Neuronal stem cell (in vitro differentiated cells): ENCODE measurements at regions not wholly inside any gene's neighbourhood (a gene's known extent, or its start where the extent isn't known, plus 50 kb on each side); places are given as distances from the start of the nearest gene placed in this dataset.

ENCODE experiments used
- DNase-seq: peaks from one replicate; pipeline ENCODE4 v3.0.0-alpha.2; 2013; ENCODE audit warnings: low spot score
- H2AFZ ChIP-seq: one replicate; pipeline ENCODE4 v1.6.1; 2013; ENCODE audit warnings: mild to moderate bottlenecking, low read length, inconsistent platforms
- H2AK5ac ChIP-seq: 2 replicates; pipeline ENCODE4 v1.6.1; 2013; ENCODE audit warnings: low read depth, mild to moderate bottlenecking, inconsistent platforms, low read length, moderate library complexity, mixed read lengths
- H2BK120ac ChIP-seq: 2 replicates; pipeline ENCODE4 v1.6.1; 2013; ENCODE audit warnings: low read depth, mild to moderate bottlenecking, inconsistent platforms, low read length, moderate library complexity, mixed read lengths
- H2BK12ac ChIP-seq: one replicate; pipeline ENCODE4 v1.6.1; 2013; ENCODE audit warnings: low read length, inconsistent platforms
- H2BK15ac ChIP-seq: 2 replicates; pipeline ENCODE4 v1.6.1; 2013; ENCODE audit warnings: mild to moderate bottlenecking, low read length, inconsistent platforms, mixed read lengths
- H2BK5ac ChIP-seq: one replicate; pipeline ENCODE4 v1.6.1; 2013; ENCODE audit warnings: inconsistent platforms, mild to moderate bottlenecking, low read length, moderate library complexity
- H3K14ac ChIP-seq: one replicate; pipeline ENCODE4 v1.6.1; 2013; ENCODE audit warnings: low read length, inconsistent platforms
- H3K18ac ChIP-seq: 2 replicates; pipeline ENCODE4 v1.6.1; 2013; ENCODE audit warnings: low read length, inconsistent platforms
- H3K23ac ChIP-seq: 2 replicates; pipeline ENCODE4 v1.6.1; 2013; ENCODE audit warnings: low read depth, mild to moderate bottlenecking, mixed read lengths, low read length, inconsistent platforms; ENCODE audit not compliant: poor library complexity
- H3K27ac ChIP-seq: replicated peaks from 3 replicates; pipeline ENCODE4 v1.5.1; 2013; ENCODE audit warnings: low read length, inconsistent platforms
- H3K27me3 ChIP-seq, 3 experiments: 2 replicates each; pipeline ENCODE4 v1.6.1; 2013; ENCODE audit warnings: low read length in 3 of 3, mild to moderate bottlenecking in 2 of 3, inconsistent platforms in 1 of 3, low read depth in 1 of 3, mixed read lengths in 1 of 3, moderate library complexity in 1 of 3; ENCODE audit not compliant: control insufficient read depth in 3 of 3, insufficient read depth in 3 of 3
- H3K36me3 ChIP-seq, 2 donors: replicated peaks in 1 of 2; 2 replicates each; pipeline ENCODE4 v1.6.1; 2013; ENCODE audit warnings: low read length in 2 of 2; ENCODE audit not compliant: control insufficient read depth in 2 of 2, insufficient read depth in 2 of 2
- H3K4ac ChIP-seq: 2 replicates; pipeline ENCODE4 v1.6.1; 2013; ENCODE audit warnings: inconsistent platforms, mild to moderate bottlenecking, low read length, moderate library complexity
- H3K4me1 ChIP-seq, 2 donors: 1 replicate in 1 of 2; 2 replicates in 1 of 2; pipeline ENCODE4 v1.6.1; 2013; ENCODE audit warnings: low read length in 2 of 2, low read depth in 1 of 2; ENCODE audit not compliant: control insufficient read depth in 2 of 2, insufficient read depth in 1 of 2
- H3K4me2 ChIP-seq: one replicate; pipeline ENCODE4 v1.6.1; 2013; ENCODE audit warnings: mild to moderate bottlenecking, low read length, inconsistent platforms; ENCODE audit not compliant: insufficient read depth, poor library complexity, severe bottlenecking
- H3K4me3 ChIP-seq, 2 donors: 2 replicates each; pipeline ENCODE4 v1.5.1; 2013; ENCODE audit warnings: low read length in 2 of 2, mild to moderate bottlenecking in 2 of 2, inconsistent platforms in 1 of 2, moderate library complexity in 1 of 2
- H3K79me1 ChIP-seq: one replicate; pipeline ENCODE4 v1.6.1; 2013; ENCODE audit warnings: low read depth, mild to moderate bottlenecking, inconsistent platforms, low read length, moderate library complexity
- H3K9ac ChIP-seq: one replicate; pipeline ENCODE4 v1.6.1; 2013; ENCODE audit warnings: mild to moderate bottlenecking, low read depth, low read length, inconsistent platforms; ENCODE audit not compliant: poor library complexity
- H3K9me3 ChIP-seq, 2 donors: replicated peaks in 1 of 2; 2 replicates each; pipeline versions ENCODE3 to v1.6.1; 2013; ENCODE audit warnings: low read length in 2 of 2, mild to moderate bottlenecking in 2 of 2, inconsistent platforms in 1 of 2, low read depth in 1 of 2, mixed read lengths in 1 of 2, moderate library complexity in 1 of 2; ENCODE audit not compliant: control insufficient read depth in 2 of 2, insufficient read depth in 1 of 2
- H4K8ac ChIP-seq: one replicate; pipeline ENCODE4 v1.6.1; 2013; ENCODE audit warnings: low read depth, mild to moderate bottlenecking, inconsistent platforms, low read length, moderate library complexity
- H4K91ac ChIP-seq: one replicate; pipeline ENCODE4 v1.6.1; 2013; ENCODE audit warnings: low read length, low read depth, mild to moderate bottlenecking, inconsistent platforms; ENCODE audit not compliant: poor library complexity
- WGBS, 2 donors: extraction: QIAGEN DNeasy Blood & Tissue Kit; methylation state at CpG; one replicate each; pipeline ENCODE4 v1.1.7; 2013; ENCODE audit warnings: missing lambda C conversion rate in 2 of 2, mixed read lengths in 1 of 2; ENCODE audit not compliant: insufficient read length in 2 of 2, insufficient replicate concordance in 1 of 2; ENCODE audit errors: extremely low coverage in 2 of 2; 5-methylcytosine and 5-hydroxymethylcytosine counted together

GRCh38 chr5:68540798-68541590, 325.4 kb downstream of the PIK3R1 start:
- Histone ChIP-seq H4K8ac (no peak overlapping the region), H3K36me3 (peaks cover 0 to 2% of the 10 kb centered on the region in 2 donors), H3K18ac (no peak overlapping the region), H2BK15ac (no peak overlapping the region), H3K27ac (no peak overlapping the region), H2AK5ac (no peak overlapping the region), H4K91ac (no peak overlapping the region), H3K9me3 (no peaks in the 10 kb centered on the region), H3K4me2 (no peak overlapping the region), H2BK12ac (no peak overlapping the region), H2BK120ac (no peak overlapping the region), H2BK5ac (no peak overlapping the region), H3K23ac (no peak overlapping the region), H2AFZ (no peak overlapping the region), H3K14ac (no peak overlapping the region), H3K27me3 (no peaks in the 10 kb centered on the region), H3K4ac (no peak overlapping the region), H3K4me1 (peaks cover 3 to 19% of the 10 kb centered on the region in 2 donors), H3K9ac (no peak overlapping the region), H3K79me1 (no peaks in the 10 kb centered on the region), H3K4me3 (no peak overlapping the region)
- no peak for DNase-seq
- WGBS, 2 donors, result no CpG with 5 or more reads among the region's 9 CpGs

- Histone ChIP-seq H3K18ac (no peak overlapping the region), H3K27me3 (no peaks in the 10 kb centered on the region), H3K14ac (no peak overlapping the region), H3K4me3 (no peak overlapping the region), H3K27ac (no peak overlapping the region), H2BK15ac (no peak overlapping the region), H2AFZ (no peak overlapping the region), H4K8ac (no peak overlapping the region), H3K4ac (no peak overlapping the region), H4K91ac (no peak overlapping the region), H3K23ac (no peak overlapping the region), H3K4me2 (no peak overlapping the region), H3K79me1 (no peaks in the 10 kb centered on the region), H3K9me3 (no peaks in the 10 kb centered on the region), H3K4me1 (peaks cover 3 to 19% of the 10 kb centered on the region in 2 donors), H2BK120ac (no peak overlapping the region), H2AK5ac (no peak overlapping the region), H3K9ac (no peak overlapping the region), H2BK5ac (no peak overlapping the region), H3K36me3 (peaks cover 0 to 2% of the 10 kb centered on the region in 2 donors), H2BK12ac (no peak overlapping the region)
- no CpG with 5 or more reads among the region's 1 CpG for WGBS, 2 donors
- DNase-seq, result no peak
Observed at GRCh38 chr5:68542207-68542606, 326.7 kb downstream of the PIK3R1 start.

GRCh38 chr5:68543212-68543611, 327.7 kb downstream of the PIK3R1 start:
- no peak for DNase-seq
- H3K4me3 ChIP-seq, result no peak overlapping the region
- no peak overlapping the region for H3K14ac ChIP-seq
- no peak overlapping the region for H2BK15ac ChIP-seq
- WGBS, 2 donors, result no CpG with 5 or more reads among the region's 2 CpGs
- peaks cover 3 to 19% of the 10 kb centered on the region in 2 donors for H3K4me1 ChIP-seq
- H3K18ac ChIP-seq, result no peak overlapping the region
- H2AK5ac ChIP-seq, result no peak overlapping the region
- H3K4me2 ChIP-seq, result no peak overlapping the region
- H3K27me3 ChIP-seq, result no peaks in the 10 kb centered on the region
- H3K36me3 ChIP-seq, result peaks cover 0 to 2% of the 10 kb centered on the region in 2 donors
- no peak overlapping the region for H4K91ac ChIP-seq
- no peak overlapping the region for H2AFZ ChIP-seq
- H3K23ac ChIP-seq, result no peak overlapping the region
- H2BK12ac ChIP-seq, result no peak overlapping the region
- H3K79me1 ChIP-seq, result no peaks in the 10 kb centered on the region
- H3K9ac ChIP-seq, result no peak overlapping the region
- no peak overlapping the region for H3K27ac ChIP-seq
- no peaks in the 10 kb centered on the region for H3K9me3 ChIP-seq
- no peak overlapping the region for H2BK5ac ChIP-seq
- H3K4ac ChIP-seq, result no peak overlapping the region
- H4K8ac ChIP-seq, result no peak overlapping the region
- no peak overlapping the region for H2BK120ac ChIP-seq

- peaks cover 0 to 2% (median 0%) of the 10 kb centered on the region in 3 experiments for H3K27me3 ChIP-seq
- no peak overlapping the region for H4K91ac ChIP-seq
- no peak for DNase-seq
- H2BK120ac ChIP-seq, result no peak overlapping the region
- H3K9me3 ChIP-seq, result no peaks in the 10 kb centered on the region
- H2AFZ ChIP-seq, result no peak overlapping the region
- no peak overlapping the region for H3K27ac ChIP-seq
- peaks cover 1 to 19% of the 10 kb centered on the region in 2 donors for H3K4me1 ChIP-seq
- no peak overlapping the region for H3K4me2 ChIP-seq
- no peak overlapping the region for H2AK5ac ChIP-seq
- no CpG with 5 or more reads among the region's 8 CpGs for WGBS, 2 donors
- no peak overlapping the region for H2BK15ac ChIP-seq
- H3K14ac ChIP-seq, result no peak overlapping the region
- no peaks in the 10 kb centered on the region for H3K79me1 ChIP-seq
- no peak overlapping the region for H3K23ac ChIP-seq
- H3K9ac ChIP-seq, result no peak overlapping the region
- no peak overlapping the region for H4K8ac ChIP-seq
- H3K18ac ChIP-seq, result no peak overlapping the region
- no peak overlapping the region for H3K4ac ChIP-seq
- no peaks in the 10 kb centered on the region for H3K36me3 ChIP-seq
- H3K4me3 ChIP-seq, result no peak overlapping the region
- H2BK5ac ChIP-seq, result no peak overlapping the region
- no peak overlapping the region for H2BK12ac ChIP-seq
Observed at GRCh38 chr5:68544091-68544647, 328.6 kb downstream of the PIK3R1 start.
